CD4-positive, CD25-positive, alpha-beta regulatory T cell (primary cell): ENCODE measurements at regions not wholly inside any gene's neighbourhood (a gene's known extent, or its start where the extent isn't known, plus 50 kb on each side); places are given as distances from the start of the nearest gene placed in this dataset.
"Not testable (repeated sequence)": the region's sequence is repeated elsewhere in the genome, so short reads cannot be mapped to it uniquely, and the experiment has no call there.

Experiments
- ATAC-seq, 2 donors: fragments of 150-1000 bp; cut with Tn5 transposase; one replicate each; pipeline ENCODE4 v1.10.0; 2021; ENCODE audit warnings: low read depth in 2 of 2, moderate number of reproducible peaks in 2 of 2, moderate library complexity in 1 of 2
- DNase-seq, 3 donors: peaks; one replicate each; pipeline versions ENCODE4 v3.0.0 to v3.0.0-alpha.2; 2012 to 2022; ENCODE audit warnings: mixed read lengths in 1 of 3
- H3K27ac ChIP-seq: one replicate; pipeline ENCODE4 v1.7.0; 2013; ENCODE audit warnings: mild to moderate bottlenecking, low read length; ENCODE audit not compliant: insufficient read depth, poor library complexity, severe bottlenecking
- H3K27me3 ChIP-seq: one replicate; pipeline ENCODE4 v1.7.0; 2013; ENCODE audit warnings: low read length; ENCODE audit not compliant: control insufficient read depth, insufficient read depth
- H3K36me3 ChIP-seq: one replicate; pipeline ENCODE4 v1.7.0; 2013; ENCODE audit warnings: mild to moderate bottlenecking, low read length, moderate library complexity; ENCODE audit not compliant: control insufficient read depth, insufficient read depth
- H3K4me1 ChIP-seq: 2 replicates; pipeline ENCODE4 v1.7.0; 2013; ENCODE audit warnings: mild to moderate bottlenecking, low read length; ENCODE audit not compliant: insufficient read depth, control insufficient read depth, poor library complexity, severe bottlenecking
- H3K4me3 ChIP-seq: one replicate; pipeline ENCODE4 v1.7.0; 2013; ENCODE audit warnings: low read depth, mild to moderate bottlenecking, low read length, moderate library complexity
- H3K9me3 ChIP-seq, 2 experiments: 1 replicate in 1 of 2; 2 replicates in 1 of 2; pipeline ENCODE4 v1.7.0; 2013; ENCODE audit warnings: low read length in 2 of 2, mild to moderate bottlenecking in 1 of 2, moderate library complexity in 1 of 2; ENCODE audit not compliant: control insufficient read depth in 2 of 2
- H3K27ac Mint-ChIP-seq, 3 donors: one replicate each; pipeline ENCODE4 v1.8.0; 2020 to 2022; ENCODE audit warnings: mild to moderate bottlenecking in 3 of 3, mixed read lengths in 3 of 3, moderate library complexity in 2 of 3
- H3K27me3 Mint-ChIP-seq: one replicate; pipeline ENCODE4 v1.8.0; 2022; ENCODE audit warnings: mild to moderate bottlenecking, mixed read lengths
- H3K36me3 Mint-ChIP-seq: one replicate; pipeline ENCODE4 v1.8.0; 2020; ENCODE audit warnings: mixed read lengths
- H3K4me1 Mint-ChIP-seq, 4 donors: one replicate each; pipeline ENCODE4 v1.8.0; 2020 to 2022; ENCODE audit warnings: mixed read lengths in 4 of 4, mild to moderate bottlenecking in 1 of 4
- H3K4me3 Mint-ChIP-seq, 4 donors: one replicate each; pipeline ENCODE4 v1.8.0; 2020 to 2022; ENCODE audit warnings: mild to moderate bottlenecking in 4 of 4, mixed read lengths in 4 of 4, moderate library complexity in 3 of 4
- H3K9me3 Mint-ChIP-seq, 7 donors: one replicate each; pipeline ENCODE4 v1.8.0; 2020 to 2022; ENCODE audit warnings: mixed read lengths in 7 of 7, mild to moderate bottlenecking in 3 of 7, moderate library complexity in 2 of 7

- no peaks in the 10 kb centered on the region for H3K27me3 Mint-ChIP-seq
- H3K36me3 Mint-ChIP-seq, result no peaks in the 10 kb centered on the region
- Histone ChIP-seq H3K4me3 (no peak overlapping the region), H3K27me3 (no peaks in the 10 kb centered on the region), H3K27ac (no peak overlapping the region), H3K4me1 (no peaks in the 10 kb centered on the region), H3K9me3 (no peaks in the 10 kb centered on the region), H3K36me3 (no peaks in the 10 kb centered on the region)
- no peak overlapping the region for H3K4me3 Mint-ChIP-seq
- no peaks in the 10 kb centered on the region for H3K4me1 Mint-ChIP-seq
- H3K27ac Mint-ChIP-seq, result no peak overlapping the region
- ATAC-seq (no peak), DNase-seq (no peak)
- H3K9me3 Mint-ChIP-seq, result peaks cover 0 to 12% (median 0%) of the 10 kb centered on the region in 7 donors
These were observed 1291.9 kb upstream of the EPHA6 start for GRCh38 chr3:95522449-95522848.

- Mint-ChIP-seq H3K36me3 (no peaks in the 10 kb centered on the region), H3K9me3 (peaks cover 0 to 11% (median 5%) of the 10 kb centered on the region in 7 donors)
These were observed 1274.4 kb upstream of the EPHA6 start for GRCh38 chr3:95539950-95540483.

GRCh38 chr3:95565502-95565901 is 1248.9 kb upstream of the EPHA6 start:
- H3K36me3 ChIP-seq, result no peaks in the 10 kb centered on the region
- no peaks in the 10 kb centered on the region for H3K27me3 ChIP-seq
- Mint-ChIP-seq H3K36me3 (no peaks in the 10 kb centered on the region), H3K9me3 (peaks cover 2 to 20% (median 12%) of the 10 kb centered on the region in 7 donors), H3K4me3 (no peak overlapping the region), H3K27me3 (no peaks in the 10 kb centered on the region), H3K4me1 (no peaks in the 10 kb centered on the region), H3K27ac (no peak overlapping the region)
- H3K4me1 ChIP-seq, result no peaks in the 10 kb centered on the region
- no peak for DNase-seq
- H3K4me3 ChIP-seq, result no peak overlapping the region
- H3K9me3 ChIP-seq, result peaks cover 0 to 5% of the 10 kb centered on the region in 2 experiments
- ATAC-seq, result no peak
- no peak overlapping the region for H3K27ac ChIP-seq

More at GRCh38 chr3:95539950-95540483, 1274.4 kb upstream of the EPHA6 start:
- Histone ChIP-seq H3K4me1 (no peaks in the 10 kb centered on the region), H3K9me3 (peaks cover 0 to 3% of the 10 kb centered on the region in 2 experiments), H3K27ac (no peak overlapping the region), H3K36me3 (no peaks in the 10 kb centered on the region), H3K4me3 (no peak overlapping the region), H3K27me3 (no peaks in the 10 kb centered on the region)
- DNase-seq (no peak), ATAC-seq (no peak)
- Mint-ChIP-seq H3K27ac (no peak overlapping the region), H3K4me3 (no peak overlapping the region), H3K27me3 (no peaks in the 10 kb centered on the region), H3K4me1 (no peaks in the 10 kb centered on the region)

GRCh38 chr3:95567346-95567745 is 1247.0 kb upstream of the EPHA6 start:
- Mint-ChIP-seq H3K4me1 (no peaks in the 10 kb centered on the region), H3K27ac (no peak overlapping the region), H3K4me3 (no peak overlapping the region), H3K36me3 (no peaks in the 10 kb centered on the region), H3K9me3 (peaks cover 2 to 20% (median 12%) of the 10 kb centered on the region in 7 donors), H3K27me3 (no peaks in the 10 kb centered on the region)
- Histone ChIP-seq H3K27me3 (no peaks in the 10 kb centered on the region), H3K27ac (no peak overlapping the region), H3K36me3 (no peaks in the 10 kb centered on the region), H3K9me3 (peaks cover 0 to 5% of the 10 kb centered on the region in 2 experiments), H3K4me3 (no peak overlapping the region), H3K4me1 (no peaks in the 10 kb centered on the region)
- no peak for ATAC-seq
- no peak for DNase-seq

- no peak overlapping the region for H3K4me3 Mint-ChIP-seq
- H3K36me3 Mint-ChIP-seq, result no peaks in the 10 kb centered on the region
- H3K36me3 ChIP-seq, result no peaks in the 10 kb centered on the region
- no peaks in the 10 kb centered on the region for H3K4me1 ChIP-seq
- peaks cover 3 to 13% (median 9%) of the 10 kb centered on the region in 7 donors for H3K9me3 Mint-ChIP-seq
- H3K27me3 ChIP-seq, result no peaks in the 10 kb centered on the region
- H3K27ac Mint-ChIP-seq, result no peak overlapping the region
- no peaks in the 10 kb centered on the region for H3K27me3 Mint-ChIP-seq
- H3K4me3 ChIP-seq, result no peak overlapping the region
- no peaks in the 10 kb centered on the region for H3K4me1 Mint-ChIP-seq
- H3K27ac ChIP-seq, result no peak overlapping the region
- H3K9me3 ChIP-seq, result peaks cover 0 to 4% of the 10 kb centered on the region in 2 experiments
- DNase-seq, result no peak
- no peak for ATAC-seq
These were observed 1227.6 kb upstream of the EPHA6 start for GRCh38 chr3:95586754-95587153.

GRCh38 chr3:95587641-95588040 is 1226.8 kb upstream of the EPHA6 start:
- H3K27me3 ChIP-seq, H3K4me3 ChIP-seq, ATAC-seq, H3K9me3 ChIP-seq, H3K27me3 Mint-ChIP-seq, H3K27ac Mint-ChIP-seq, H3K4me1 ChIP-seq, H3K4me3 Mint-ChIP-seq, DNase-seq, H3K36me3 ChIP-seq, H3K27ac ChIP-seq, H3K4me1 Mint-ChIP-seq, H3K36me3 Mint-ChIP-seq: not testable (repeated sequence)
- H3K9me3 Mint-ChIP-seq, result peaks cover 3 to 13% (median 9%) of the 10 kb centered on the region in 7 donors

GRCh38 chr3:95588473-95588872 is 1225.9 kb upstream of the EPHA6 start:
- H3K4me3 Mint-ChIP-seq, result no peak overlapping the region
- H3K27me3 Mint-ChIP-seq, result no peaks in the 10 kb centered on the region

GRCh38 chr3:95595416-95596075 is 1218.8 kb upstream of the EPHA6 start:
- H3K27ac Mint-ChIP-seq, result no peak overlapping the region
- no peaks in the 10 kb centered on the region for H3K27me3 Mint-ChIP-seq
- no peaks in the 10 kb centered on the region for H3K9me3 ChIP-seq
- ATAC-seq, result no peak
- DNase-seq, result no peak
- H3K27me3 ChIP-seq, result no peaks in the 10 kb centered on the region
- H3K9me3 Mint-ChIP-seq, result peaks cover under 1 to 11% (median 9%) of the 10 kb centered on the region in 7 donors
- H3K4me3 ChIP-seq, result no peak overlapping the region
- no peaks in the 10 kb centered on the region for H3K4me1 Mint-ChIP-seq
- no peak overlapping the region for H3K27ac ChIP-seq
- no peak overlapping the region for H3K4me3 Mint-ChIP-seq
- H3K4me1 ChIP-seq, result no peaks in the 10 kb centered on the region
- no peaks in the 10 kb centered on the region for H3K36me3 Mint-ChIP-seq
- no peaks in the 10 kb centered on the region for H3K36me3 ChIP-seq

More at GRCh38 chr3:95588473-95588872, 1225.9 kb upstream of the EPHA6 start:
- Mint-ChIP-seq H3K36me3 (no peaks in the 10 kb centered on the region), H3K4me1 (no peaks in the 10 kb centered on the region), H3K9me3 (peaks cover 3 to 13% (median 9%) of the 10 kb centered on the region in 7 donors), H3K27ac (no peak overlapping the region)
- Histone ChIP-seq H3K27me3 (no peaks in the 10 kb centered on the region), H3K27ac (no peak overlapping the region), H3K36me3 (no peaks in the 10 kb centered on the region), H3K4me1 (no peaks in the 10 kb centered on the region), H3K4me3 (no peak overlapping the region), H3K9me3 (peaks cover 0 to 4% of the 10 kb centered on the region in 2 experiments)
- ATAC-seq (no peak), DNase-seq (no peak)
